HFF-Myc (cell line): ENCODE measurements at regions not wholly inside any gene's neighbourhood (a gene's known extent, or its start where the extent isn't known, plus 50 kb on each side); places are given as distances from the start of the nearest gene placed in this dataset.
"Not testable (repeated sequence)": the region's sequence is repeated elsewhere in the genome, so short reads cannot be mapped to it uniquely, and the experiment has no call there.

Experiments used
- DNase-seq: peaks from one replicate; pipeline ENCODE4 v3.0.0-alpha.2; 2011; ENCODE audit warnings: low read depth; ENCODE audit errors: extremely low read depth
- H3K4me3 ChIP-seq: replicated peaks from 2 replicates; pipeline ENCODE4 v1.5.1; 2011; ENCODE audit warnings: low read depth, mild to moderate bottlenecking, control low read depth, low read length
- TF ChIP-seq, protein P1 (sequence below): IDR thresholded peaks from 2 replicates; pipeline ENCODE4 v1.5.1; 2012; ENCODE audit warnings: mild to moderate bottlenecking, low read depth, low read length, control low read depth; ENCODE audit errors: missing control alignments

DNA sequence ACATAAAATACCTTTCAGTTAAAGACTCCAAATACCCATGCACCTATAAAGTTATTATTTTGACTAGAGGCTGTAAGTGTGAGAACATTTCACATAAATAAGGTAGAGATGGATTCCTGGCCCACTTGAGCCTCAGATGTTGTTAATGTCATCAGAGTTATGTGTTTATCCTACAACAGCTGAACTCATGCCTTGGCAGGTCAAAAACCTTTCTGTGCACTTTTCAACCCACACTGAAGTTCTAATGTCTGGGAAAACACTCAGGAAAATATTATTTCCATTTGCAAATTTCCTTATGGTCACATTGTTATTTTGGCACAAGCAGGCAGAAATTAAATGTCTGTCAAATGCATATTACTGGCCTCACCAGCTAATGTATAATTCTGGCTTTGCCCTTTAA, 209.2 kb downstream of the LNPK start:
- no peak for DNase-seq
- no peak overlapping the region for H3K4me3 ChIP-seq
- TF ChIP-seq, protein P1, sequence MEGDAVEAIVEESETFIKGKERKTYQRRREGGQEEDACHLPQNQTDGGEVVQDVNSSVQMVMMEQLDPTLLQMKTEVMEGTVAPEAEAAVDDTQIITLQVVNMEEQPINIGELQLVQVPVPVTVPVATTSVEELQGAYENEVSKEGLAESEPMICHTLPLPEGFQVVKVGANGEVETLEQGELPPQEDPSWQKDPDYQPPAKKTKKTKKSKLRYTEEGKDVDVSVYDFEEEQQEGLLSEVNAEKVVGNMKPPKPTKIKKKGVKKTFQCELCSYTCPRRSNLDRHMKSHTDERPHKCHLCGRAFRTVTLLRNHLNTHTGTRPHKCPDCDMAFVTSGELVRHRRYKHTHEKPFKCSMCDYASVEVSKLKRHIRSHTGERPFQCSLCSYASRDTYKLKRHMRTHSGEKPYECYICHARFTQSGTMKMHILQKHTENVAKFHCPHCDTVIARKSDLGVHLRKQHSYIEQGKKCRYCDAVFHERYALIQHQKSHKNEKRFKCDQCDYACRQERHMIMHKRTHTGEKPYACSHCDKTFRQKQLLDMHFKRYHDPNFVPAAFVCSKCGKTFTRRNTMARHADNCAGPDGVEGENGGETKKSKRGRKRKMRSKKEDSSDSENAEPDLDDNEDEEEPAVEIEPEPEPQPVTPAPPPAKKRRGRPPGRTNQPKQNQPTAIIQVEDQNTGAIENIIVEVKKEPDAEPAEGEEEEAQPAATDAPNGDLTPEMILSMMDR = no peak

DNA sequence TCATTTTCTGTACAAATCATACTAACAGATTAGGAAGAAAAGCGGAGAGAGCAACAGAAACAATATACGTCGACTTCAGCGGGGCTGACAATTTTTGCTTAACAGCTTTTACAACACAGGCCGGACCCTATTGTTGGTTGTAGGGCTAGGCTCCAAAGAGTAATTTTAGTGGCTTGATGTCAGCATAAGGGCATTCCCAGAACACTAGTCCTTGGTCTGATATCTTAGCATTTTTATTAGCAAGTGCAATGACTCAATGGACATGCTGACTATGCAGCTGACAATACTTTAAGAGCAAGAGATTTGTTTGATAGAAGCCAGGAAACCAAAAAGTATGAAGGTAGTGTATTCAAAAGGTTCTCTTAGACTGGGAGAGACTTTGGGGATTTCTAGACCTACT, 209.9 kb downstream of the LNPK start:
- TF ChIP-seq, protein P1 = no peak
- DNase-seq = no peak
- H3K4me3 ChIP-seq = no peak overlapping the region

DNA sequence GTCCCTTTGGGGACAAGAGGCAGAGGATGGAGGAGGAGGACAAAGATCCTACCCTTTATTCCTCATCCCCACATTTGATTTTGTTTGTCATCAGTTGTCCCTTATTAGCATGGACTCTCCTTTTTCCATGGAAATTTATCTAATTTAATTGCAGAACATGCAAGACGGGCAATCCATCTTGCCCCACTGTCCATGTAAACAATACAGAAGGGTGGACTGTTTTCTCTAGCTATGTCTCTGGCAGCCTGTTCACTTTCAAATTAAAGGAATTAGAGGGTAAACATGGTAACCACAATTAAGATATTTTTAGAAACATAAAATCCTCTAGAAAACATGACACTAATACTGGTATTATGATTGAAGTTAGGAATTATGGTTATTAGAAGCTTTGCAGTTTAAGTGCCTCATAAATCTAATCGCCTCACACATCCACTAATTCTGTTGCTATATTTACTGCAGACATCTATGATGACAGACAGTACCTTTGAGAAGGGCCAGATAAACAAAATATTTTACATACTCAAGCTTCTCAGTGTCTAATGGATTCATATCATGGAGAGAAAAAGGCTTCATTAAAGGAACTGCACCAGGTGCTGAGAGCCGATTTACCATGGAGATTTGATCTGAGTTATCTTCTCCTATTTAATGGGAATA, 215.5 kb downstream of the LNPK start:
- H3K4me3 ChIP-seq = no peak overlapping the region
- TF ChIP-seq, protein P1 = no peak
- DNase-seq = no peak

DNA sequence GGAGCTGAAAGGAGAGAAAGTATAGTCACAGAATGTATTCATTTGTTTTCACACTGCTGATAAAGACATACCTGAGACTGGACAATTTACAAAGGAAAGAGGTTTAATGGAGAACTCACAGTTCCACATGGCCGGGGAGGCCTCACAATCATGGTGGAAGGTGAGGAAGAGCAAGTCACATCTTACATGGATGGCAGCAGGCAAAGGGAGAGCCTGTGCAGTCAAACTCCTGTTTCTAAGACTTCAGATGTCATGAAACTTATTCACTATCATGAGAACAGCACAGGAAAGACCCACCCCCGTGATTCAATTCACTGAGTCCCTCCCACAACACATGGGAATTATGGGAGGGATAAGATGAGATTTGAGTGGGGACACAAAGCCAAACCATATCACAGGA, 224.7 kb downstream of the LNPK start:
- not testable (repeated sequence) for H3K4me3 ChIP-seq

DNA sequence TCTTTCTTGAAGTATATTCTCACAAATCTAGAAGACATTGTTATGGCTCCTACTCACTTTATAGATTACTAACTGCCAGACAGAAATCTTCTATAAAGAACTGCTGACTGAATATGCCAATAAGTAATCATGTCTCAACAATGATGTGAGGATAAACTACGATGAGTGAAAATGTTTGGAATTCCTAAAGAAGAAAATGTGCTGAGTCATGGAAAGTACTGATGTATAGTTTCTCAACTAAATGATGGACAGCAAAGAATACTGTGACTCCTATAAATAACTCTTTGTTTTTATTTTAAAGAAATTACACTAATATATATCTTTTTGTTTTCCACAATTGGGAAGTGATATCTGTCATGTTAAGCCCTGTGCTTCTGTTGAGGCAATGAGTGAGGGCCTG, 232.9 kb downstream of the LNPK start:
- no peak for DNase-seq
- H3K4me3 ChIP-seq = no peak overlapping the region
- TF ChIP-seq, protein P1 = no peak

More for the DNA sequence above, 224.7 kb downstream of the LNPK start:
- not testable (repeated sequence) for DNase-seq

DNA sequence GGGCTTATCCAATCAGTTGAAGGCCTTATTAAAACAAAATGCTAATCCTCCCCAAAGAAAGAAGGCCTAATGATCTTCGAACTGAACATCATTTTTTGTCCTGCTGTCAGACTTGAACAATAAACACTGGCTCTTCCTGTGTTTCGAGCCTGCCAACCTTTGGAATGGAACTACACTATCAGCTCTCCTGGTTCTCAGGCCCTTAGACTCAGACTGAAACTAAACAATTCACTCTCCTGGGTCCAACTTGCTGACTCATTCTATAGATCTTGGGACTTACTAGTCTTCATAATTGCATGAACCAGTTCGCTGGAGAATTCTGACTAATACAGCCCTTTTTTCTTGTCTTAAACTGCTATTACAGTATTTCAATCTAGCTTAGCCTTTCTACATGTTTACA, 235.2 kb downstream of the LNPK start:
- DNase-seq = no peak
- TF ChIP-seq, protein P1 = no peak
- no peak overlapping the region for H3K4me3 ChIP-seq

DNA sequence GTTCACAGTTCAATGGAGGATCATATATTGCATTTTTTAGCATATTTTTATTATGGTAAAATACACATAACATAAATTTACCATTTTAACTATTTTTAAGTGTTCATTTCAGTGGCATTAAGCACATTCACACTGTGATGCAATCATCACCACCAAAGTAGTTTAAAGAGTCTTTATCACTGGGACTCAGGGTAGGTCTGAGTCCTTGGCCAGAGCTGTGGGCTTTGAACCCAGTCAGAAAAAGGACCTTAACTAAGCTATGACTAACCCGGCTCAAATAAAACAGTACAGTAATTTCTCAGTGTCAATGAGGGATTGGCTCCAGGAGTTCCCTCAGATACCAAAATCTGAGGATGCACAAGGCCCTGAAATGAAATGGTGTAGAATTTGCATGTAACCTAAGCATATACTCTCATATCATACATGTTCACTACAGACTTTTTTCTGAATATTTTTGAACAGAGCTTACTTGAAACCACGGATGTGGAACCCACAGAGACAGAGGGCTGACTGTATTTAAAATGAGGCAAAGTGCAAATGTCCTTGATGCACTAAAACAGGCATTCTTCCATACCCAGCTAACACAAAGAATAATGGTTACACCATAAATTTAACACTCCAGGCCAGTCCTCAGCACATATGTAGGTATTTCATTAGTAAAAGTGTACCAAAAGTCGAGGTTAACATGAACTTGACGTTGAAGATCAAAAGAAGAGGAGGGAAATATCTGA, 246.2 kb downstream of the LNPK start:
- DNase-seq = no peak
- no peak overlapping the region for H3K4me3 ChIP-seq
- TF ChIP-seq, protein P1 = no peak
